ENCODE measurements at regions not wholly inside any gene's neighbourhood (a gene's known extent, or its start where the extent isn't known, plus 50 kb on each side); places are given as distances from the start of the nearest gene placed in this dataset.

GRCh38 chr3:118199044-118199443, 835.6 kb downstream of the IGSF11 start:
- no peak for DNase-seq (ENCODE audit: low read depth)
- TF ChIP-seq, protein P1, sequence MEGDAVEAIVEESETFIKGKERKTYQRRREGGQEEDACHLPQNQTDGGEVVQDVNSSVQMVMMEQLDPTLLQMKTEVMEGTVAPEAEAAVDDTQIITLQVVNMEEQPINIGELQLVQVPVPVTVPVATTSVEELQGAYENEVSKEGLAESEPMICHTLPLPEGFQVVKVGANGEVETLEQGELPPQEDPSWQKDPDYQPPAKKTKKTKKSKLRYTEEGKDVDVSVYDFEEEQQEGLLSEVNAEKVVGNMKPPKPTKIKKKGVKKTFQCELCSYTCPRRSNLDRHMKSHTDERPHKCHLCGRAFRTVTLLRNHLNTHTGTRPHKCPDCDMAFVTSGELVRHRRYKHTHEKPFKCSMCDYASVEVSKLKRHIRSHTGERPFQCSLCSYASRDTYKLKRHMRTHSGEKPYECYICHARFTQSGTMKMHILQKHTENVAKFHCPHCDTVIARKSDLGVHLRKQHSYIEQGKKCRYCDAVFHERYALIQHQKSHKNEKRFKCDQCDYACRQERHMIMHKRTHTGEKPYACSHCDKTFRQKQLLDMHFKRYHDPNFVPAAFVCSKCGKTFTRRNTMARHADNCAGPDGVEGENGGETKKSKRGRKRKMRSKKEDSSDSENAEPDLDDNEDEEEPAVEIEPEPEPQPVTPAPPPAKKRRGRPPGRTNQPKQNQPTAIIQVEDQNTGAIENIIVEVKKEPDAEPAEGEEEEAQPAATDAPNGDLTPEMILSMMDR (conservative IDR thresholded peaks at IDR 0.05; ENCODE audit: low read depth, low read length), result no peak

DNA sequence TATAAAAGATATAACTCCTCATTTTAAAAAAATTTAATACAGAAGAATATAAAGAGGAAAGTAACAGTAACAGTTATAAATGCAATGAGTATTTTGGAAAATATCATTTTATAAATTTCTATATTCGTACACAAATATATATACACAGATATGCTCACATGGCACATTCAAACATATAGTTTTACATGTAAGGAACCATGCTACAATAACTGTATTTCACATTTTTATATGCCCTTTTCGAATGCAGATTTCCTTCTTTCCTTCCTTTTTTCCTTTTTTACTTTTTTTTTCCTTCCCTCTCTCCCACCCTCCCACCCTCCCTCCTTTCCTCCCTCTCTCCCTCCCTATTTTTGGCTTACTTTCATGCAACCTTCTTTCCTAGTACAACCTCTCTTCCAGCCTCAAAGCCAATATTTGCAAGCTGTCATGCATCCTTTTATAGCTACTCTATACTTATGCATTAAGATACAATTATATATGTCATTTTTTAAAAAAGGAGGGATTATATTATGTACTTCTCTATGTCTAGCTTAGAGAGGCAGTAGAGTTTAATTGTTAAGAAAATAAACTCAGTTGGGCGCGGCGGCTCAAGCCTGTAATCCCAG, 830.5 kb downstream of the IGSF11 start:
- TF ChIP-seq, protein P1 (conservative IDR thresholded peaks at IDR 0.05; ENCODE audit: low read depth, low read length), result no peak
- DNase-seq (ENCODE audit: low read depth), result no peak
- no peak overlapping the region for H3K4me3 ChIP-seq (ENCODE audit: low read depth, low read length)

More at GRCh38 chr3:118199044-118199443, 835.6 kb downstream of the IGSF11 start:
- no peak overlapping the region for H3K4me3 ChIP-seq (ENCODE audit: low read depth, low read length)

- TF ChIP-seq, protein P1 (conservative IDR thresholded peaks at IDR 0.05; ENCODE audit: low read depth, low read length), result no peak
- H3K4me3 ChIP-seq (ENCODE audit: low read depth, low read length), result no peak overlapping the region
- DNase-seq (ENCODE audit: low read depth), result no peak
Measured at GRCh38 chr3:118207271-118207670, 827.4 kb downstream of the IGSF11 start.

GRCh38 chr3:118208642-118209041, 826.0 kb downstream of the IGSF11 start:
- no peak for DNase-seq (ENCODE audit: low read depth)
- TF ChIP-seq, protein P1 (conservative IDR thresholded peaks at IDR 0.05; ENCODE audit: low read depth, low read length), result no peak
- H3K4me3 ChIP-seq (ENCODE audit: low read depth, low read length), result no peak overlapping the region

- DNase-seq (ENCODE audit: low read depth), result no peak
- no peak overlapping the region for H3K4me3 ChIP-seq (ENCODE audit: low read depth, low read length)
- TF ChIP-seq, protein P1 (conservative IDR thresholded peaks at IDR 0.05; ENCODE audit: low read depth, low read length), result no peak
Measured at GRCh38 chr3:118213892-118214291, 820.8 kb downstream of the IGSF11 start.

- no peak overlapping the region for H3K4me3 ChIP-seq (ENCODE audit: low read depth, low read length)
- TF ChIP-seq, protein P1 (conservative IDR thresholded peaks at IDR 0.05; ENCODE audit: low read depth, low read length), result no peak
- DNase-seq (ENCODE audit: low read depth), result no peak
Measured at GRCh38 chr3:118226206-118226605, 808.4 kb downstream of the IGSF11 start.

DNA sequence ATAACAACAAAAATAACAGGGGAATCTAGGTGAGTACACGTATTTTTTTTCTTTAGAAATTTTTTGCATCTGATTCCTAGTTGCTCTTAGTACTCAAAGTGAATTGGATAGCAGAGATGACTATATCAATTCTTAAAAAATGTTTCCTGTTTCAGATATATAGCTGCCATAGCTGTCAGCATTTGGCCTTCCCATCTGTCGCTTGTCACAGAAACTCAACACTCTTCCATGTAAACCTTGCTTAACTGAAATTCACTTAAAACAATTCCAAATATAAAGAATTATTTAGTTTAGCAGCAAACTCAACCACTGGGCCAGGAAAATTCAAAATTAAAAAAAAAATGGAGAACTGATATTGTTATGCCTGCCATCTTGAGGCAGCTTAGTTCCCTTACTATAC, 807.5 kb downstream of the IGSF11 start:
- TF ChIP-seq, protein P1 (conservative IDR thresholded peaks at IDR 0.05; ENCODE audit: low read depth, low read length), result no peak
- DNase-seq (ENCODE audit: low read depth), result no peak
- H3K4me3 ChIP-seq (ENCODE audit: low read depth, low read length), result no peak overlapping the region

Data from choroid plexus epithelial cell (primary cell).